HG03060 (cell line): ENCODE measurements at regions not wholly inside any gene's neighbourhood (a gene's known extent, or its start where the extent isn't known, plus 50 kb on each side); places are given as distances from the start of the nearest gene placed in this dataset.

ENCODE experiments used
- ATAC-seq: cut with Tn5 transposase; IDR thresholded peaks from one replicate; pipeline ENCODE4 v1.9.1; 2021; ENCODE audit warnings: low read depth, moderate number of reproducible peaks; ENCODE audit not compliant: unreplicated experiment

GRCh38 chr9:36463467-36463866, 63.4 kb upstream of the RNF38 start:
- ATAC-seq = no peak

- no peak for ATAC-seq
Measured at GRCh38 chr9:36462245-36462644, 62.2 kb upstream of the RNF38 start.

GRCh38 chr9:36461323-36461722, 61.3 kb upstream of the RNF38 start:
- ATAC-seq = no peak

- ATAC-seq = peak; percentile 42
Measured at GRCh38 chr9:36458430-36458915, 58.4 kb upstream of the RNF38 start.

- no peak for ATAC-seq
Measured at GRCh38 chr9:36457836-36458429, 57.9 kb upstream of the RNF38 start.

- no peak for ATAC-seq
Measured at GRCh38 chr9:36456480-36457065, 56.5 kb upstream of the RNF38 start.

GRCh38 chr9:36451949-36452348, 51.9 kb upstream of the RNF38 start:
- no peak for ATAC-seq

- ATAC-seq = no peak
Measured at GRCh38 chr9:36450110-36450732, 50.2 kb upstream of the RNF38 start.
